ENCODE measurements at regions not wholly inside any gene's neighbourhood (a gene's known extent, or its start where the extent isn't known, plus 50 kb on each side); places are given as distances from the start of the nearest gene placed in this dataset.

GRCh38 chr3:30522476-30522875 lies 83.9 kb upstream of the TGFBR2 start:
- Histone ChIP-seq H3K4me3 (ENCODE audit: control insufficient read depth in 2 of 3, extremely low read depth in 1 of 3, insufficient read depth in 2 of 3, low read depth in 1 of 3, low read length in 3 of 3) (no peak overlapping the region), H3K36me3 (ENCODE audit: control insufficient read depth in 2 of 2, extremely low read depth in 1 of 2, insufficient read depth in 2 of 2, low read length in 2 of 2) (no peaks in the 10 kb centered on the region), H3K4me1 (ENCODE audit: control insufficient read depth, extremely low read depth, insufficient read depth, low read length) (peaks cover 8% of the 10 kb centered on the region), H3K27me3 (ENCODE audit: control insufficient read depth, extremely low read depth, insufficient read depth, low read length) (no peaks in the 10 kb centered on the region), H3K9me1 (ENCODE audit: control insufficient read depth, extremely low read depth, insufficient read depth, low read length) (no peaks in the 10 kb centered on the region), H3K9me3 (ENCODE audit: control insufficient read depth, low read depth, low read length) (no peaks in the 10 kb centered on the region), H3K27ac (ENCODE audit: control insufficient read depth, insufficient read depth, low read length) (no peak overlapping the region), H4K20me1 (ENCODE audit: control insufficient read depth, extremely low read depth, insufficient read depth, low read length) (no peaks in the 10 kb centered on the region), H3K4me2 (ENCODE audit: control insufficient read depth, extremely low read depth, insufficient read depth, low read depth, low read length) (no peak overlapping the region), H3K79me2 (ENCODE audit: control insufficient read depth, insufficient read depth, low read length) (no peaks in the 10 kb centered on the region), H3K9ac (ENCODE audit: control insufficient read depth, extremely low read depth, insufficient read depth, low read length) (no peak overlapping the region), H2AFZ (ENCODE audit: control insufficient read depth, low read length) (no peak overlapping the region)
- TF ChIP-seq, protein P1, sequence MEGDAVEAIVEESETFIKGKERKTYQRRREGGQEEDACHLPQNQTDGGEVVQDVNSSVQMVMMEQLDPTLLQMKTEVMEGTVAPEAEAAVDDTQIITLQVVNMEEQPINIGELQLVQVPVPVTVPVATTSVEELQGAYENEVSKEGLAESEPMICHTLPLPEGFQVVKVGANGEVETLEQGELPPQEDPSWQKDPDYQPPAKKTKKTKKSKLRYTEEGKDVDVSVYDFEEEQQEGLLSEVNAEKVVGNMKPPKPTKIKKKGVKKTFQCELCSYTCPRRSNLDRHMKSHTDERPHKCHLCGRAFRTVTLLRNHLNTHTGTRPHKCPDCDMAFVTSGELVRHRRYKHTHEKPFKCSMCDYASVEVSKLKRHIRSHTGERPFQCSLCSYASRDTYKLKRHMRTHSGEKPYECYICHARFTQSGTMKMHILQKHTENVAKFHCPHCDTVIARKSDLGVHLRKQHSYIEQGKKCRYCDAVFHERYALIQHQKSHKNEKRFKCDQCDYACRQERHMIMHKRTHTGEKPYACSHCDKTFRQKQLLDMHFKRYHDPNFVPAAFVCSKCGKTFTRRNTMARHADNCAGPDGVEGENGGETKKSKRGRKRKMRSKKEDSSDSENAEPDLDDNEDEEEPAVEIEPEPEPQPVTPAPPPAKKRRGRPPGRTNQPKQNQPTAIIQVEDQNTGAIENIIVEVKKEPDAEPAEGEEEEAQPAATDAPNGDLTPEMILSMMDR (optimal IDR thresholded peaks at IDR 0.05 in 1 of 3, IDR thresholded peaks at IDR 0.05 in 1 of 3, conservative IDR thresholded peaks at IDR 0.05 in 1 of 3; ENCODE audit: extremely low read depth in 1 of 3, insufficient read depth in 2 of 3, low read length in 3 of 3) = no peak
- TF ChIP-seq EZH2 (IDR thresholded peaks at IDR 0.05; ENCODE audit: low read length) = no peak
- dilution Hi-C loops (cut with MboI; ENCODE audit: extremely low pct_ligation_motif_present, low sequenced_read_pairs) = no loop called here
- DNase-seq (ENCODE audit: low read depth, low spot score) (no peak), FAIRE-seq (no peak)

DNA sequence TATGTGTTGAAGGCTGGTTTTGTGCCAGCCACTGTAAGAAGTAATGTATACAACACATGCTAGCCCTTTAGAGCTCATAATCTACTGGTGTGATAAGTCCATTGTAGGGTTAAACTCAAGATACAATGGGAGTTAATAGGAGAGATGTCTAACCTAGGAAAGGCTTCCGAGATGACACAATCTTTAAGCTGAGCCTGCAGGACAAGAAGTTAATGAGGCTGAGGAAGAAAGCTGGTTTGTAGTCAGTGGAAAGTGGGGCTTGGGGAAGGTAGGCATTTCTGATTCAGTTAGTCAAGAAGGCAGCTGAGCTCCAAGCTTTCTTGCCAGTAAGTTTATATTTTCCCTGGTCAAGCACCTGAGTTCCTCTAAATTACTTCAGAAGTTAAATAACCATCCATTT lies 83.0 kb upstream of the TGFBR2 start:
- H3K9me1 ChIP-seq (ENCODE audit: control insufficient read depth, extremely low read depth, insufficient read depth, low read length) = no peaks in the 10 kb centered on the region
- H3K9me3 ChIP-seq (ENCODE audit: control insufficient read depth, low read depth, low read length) = no peaks in the 10 kb centered on the region
- H4K20me1 ChIP-seq (ENCODE audit: control insufficient read depth, extremely low read depth, insufficient read depth, low read length) = no peaks in the 10 kb centered on the region
- FAIRE-seq = no peak
- H3K4me3 ChIP-seq (ENCODE audit: control insufficient read depth in 2 of 3, extremely low read depth in 1 of 3, insufficient read depth in 2 of 3, low read depth in 1 of 3, low read length in 3 of 3) = no peak overlapping the region
- H3K4me2 ChIP-seq (ENCODE audit: control insufficient read depth, extremely low read depth, insufficient read depth, low read depth, low read length) = no peak overlapping the region
- H3K9ac ChIP-seq (ENCODE audit: control insufficient read depth, extremely low read depth, insufficient read depth, low read length) = no peak overlapping the region
- no peak for DNase-seq (ENCODE audit: low read depth, low spot score)
- H3K36me3 ChIP-seq (ENCODE audit: control insufficient read depth in 2 of 2, extremely low read depth in 1 of 2, insufficient read depth in 2 of 2, low read length in 2 of 2) = no peaks in the 10 kb centered on the region
- no peaks in the 10 kb centered on the region for H3K27me3 ChIP-seq (ENCODE audit: control insufficient read depth, extremely low read depth, insufficient read depth, low read length)
- H3K4me1 ChIP-seq (ENCODE audit: control insufficient read depth, extremely low read depth, insufficient read depth, low read length) = peaks cover 5% of the 10 kb centered on the region
- dilution Hi-C loops (cut with MboI; ENCODE audit: extremely low pct_ligation_motif_present, low sequenced_read_pairs) = no loop called here
- H3K27ac ChIP-seq (ENCODE audit: control insufficient read depth, insufficient read depth, low read length) = no peak overlapping the region
- TF ChIP-seq, protein P1 (optimal IDR thresholded peaks at IDR 0.05 in 1 of 3, IDR thresholded peaks at IDR 0.05 in 1 of 3, conservative IDR thresholded peaks at IDR 0.05 in 1 of 3; ENCODE audit: extremely low read depth in 1 of 3, insufficient read depth in 2 of 3, low read length in 3 of 3) = no peak
- TF ChIP-seq EZH2 (IDR thresholded peaks at IDR 0.05; ENCODE audit: low read length) = no peak
- H2AFZ ChIP-seq (ENCODE audit: control insufficient read depth, low read length) = peak overlapping the region; percentile 57
- no peaks in the 10 kb centered on the region for H3K79me2 ChIP-seq (ENCODE audit: control insufficient read depth, insufficient read depth, low read length)
